Liver (tissue), 8 donors: ENCODE measurements at regions not wholly inside any gene's neighbourhood (a gene's known extent, or its start where the extent isn't known, plus 50 kb on each side); places are given as distances from the start of the nearest gene placed in this dataset.

Experiments used
- DNase-seq: peaks from one replicate; pipeline ENCODE4 v3.0.0-alpha.2; 2017; ENCODE audit warnings: low spot score
- H3K27ac ChIP-seq, 2 donors: one replicate each; pipeline ENCODE4 v1.7.0; 2013; ENCODE audit warnings: inconsistent platforms in 2 of 2, low read length in 2 of 2, control low read depth in 1 of 2, low read depth in 1 of 2, mild to moderate bottlenecking in 1 of 2
- H3K27me3 ChIP-seq, 4 donors: one replicate each; pipeline versions ENCODE4 v1.6.1 to v1.7.0; 2013; ENCODE audit warnings: low read length in 3 of 4, inconsistent platforms in 1 of 4, mild to moderate bottlenecking in 1 of 4, moderate library complexity in 1 of 4; ENCODE audit not compliant: control insufficient read depth in 4 of 4, insufficient read depth in 4 of 4
- H3K36me3 ChIP-seq, 4 donors: one replicate each; pipeline versions ENCODE4 v1.6.1 to v1.7.0; 2013; ENCODE audit warnings: low read length in 3 of 4, mild to moderate bottlenecking in 3 of 4, low read depth in 1 of 4, moderate library complexity in 1 of 4; ENCODE audit not compliant: control insufficient read depth in 4 of 4, insufficient read depth in 3 of 4
- H3K4me1 ChIP-seq, 4 donors: one replicate each; pipeline versions ENCODE4 v1.6.1 to v1.7.0; 2013; ENCODE audit warnings: low read length in 3 of 4, mild to moderate bottlenecking in 3 of 4, moderate library complexity in 1 of 4; ENCODE audit not compliant: control insufficient read depth in 4 of 4, insufficient read depth in 4 of 4
- H3K4me3 ChIP-seq, 3 donors: one replicate each; pipeline versions ENCODE4 v1.6.1 to v1.7.0; 2013; ENCODE audit warnings: low read length in 3 of 3, control low read depth in 1 of 3, low read depth in 1 of 3, mild to moderate bottlenecking in 1 of 3
- H3K9ac ChIP-seq, 2 donors: one replicate each; pipeline ENCODE4 v1.7.0; 2013; ENCODE audit warnings: low read length in 2 of 2, mild to moderate bottlenecking in 2 of 2, moderate library complexity in 2 of 2, control low read depth in 1 of 2, low read depth in 1 of 2
- H3K9me3 ChIP-seq, 4 donors: one replicate each; pipeline versions ENCODE4 v1.6.1 to v1.7.0; 2013; ENCODE audit warnings: low read length in 3 of 4; ENCODE audit not compliant: control insufficient read depth in 4 of 4
- ATF3 ChIP-seq: IDR thresholded peaks from 2 replicates; pipeline ENCODE4 v1.6.1; 2016; ENCODE audit warnings: antibody characterized with exemption
- CTCF ChIP-seq: fragments of 150-350 bp; IDR thresholded peaks from 2 replicates; pipeline ENCODE4 v1.5.1; 2017; ENCODE audit warnings: improper control_type of control experiment, low read depth, low read length; ENCODE audit not compliant: missing input control
- EGR1 ChIP-seq, 2 donors: IDR thresholded peaks; 2 replicates each; pipeline ENCODE4 v1.6.1; 2016 to 2018; ENCODE audit warnings: antibody characterized with exemption in 2 of 2, low read depth in 2 of 2
- FOXA1 ChIP-seq: IDR thresholded peaks from 2 replicates; pipeline ENCODE4 v1.6.1; 2016; ENCODE audit warnings: antibody characterized with exemption
- FOXA2 ChIP-seq: IDR thresholded peaks from 2 replicates; pipeline ENCODE4 v1.6.1; 2016; ENCODE audit warnings: antibody characterized with exemption
- GABPA ChIP-seq, 2 donors: IDR thresholded peaks in 1 of 2; conservative IDR thresholded peaks in 1 of 2; 2 replicates each; pipeline ENCODE4 v1.6.1; 2016; ENCODE audit warnings: antibody characterized with exemption in 2 of 2, mild to moderate bottlenecking in 1 of 2, moderate library complexity in 1 of 2
- HNF4A ChIP-seq, 2 donors: conservative IDR thresholded peaks; 2 replicates each; pipeline ENCODE4 v1.6.1; 2016; ENCODE audit warnings: antibody characterized with exemption in 2 of 2, mild to moderate bottlenecking in 2 of 2
- HNF4G ChIP-seq: IDR thresholded peaks from 2 replicates; pipeline ENCODE4 v1.6.1; 2016; ENCODE audit warnings: antibody characterized with exemption
- JUND ChIP-seq, 2 donors: IDR thresholded peaks; 2 replicates each; pipeline ENCODE4 v1.6.1; 2016; ENCODE audit warnings: antibody characterized with exemption in 2 of 2
- NR2F2 ChIP-seq: IDR thresholded peaks from 2 replicates; pipeline ENCODE4 v1.6.1; 2016; ENCODE audit warnings: antibody characterized with exemption
- RAD21 ChIP-seq, 2 donors: IDR thresholded peaks; 2 replicates each; pipeline ENCODE4 v1.6.1; 2016; ENCODE audit warnings: antibody characterized with exemption in 2 of 2, mild to moderate bottlenecking in 2 of 2
- RXRA ChIP-seq, 2 donors: IDR thresholded peaks; 2 replicates each; pipeline ENCODE4 v1.6.1; 2017 to 2018; ENCODE audit warnings: antibody characterized with exemption in 2 of 2, mild to moderate bottlenecking in 1 of 2
- SP1 ChIP-seq: IDR thresholded peaks from 2 replicates; pipeline ENCODE4 v1.6.1; 2018; ENCODE audit warnings: antibody characterized with exemption, mild to moderate bottlenecking
- TAF1 ChIP-seq: conservative IDR thresholded peaks from 2 replicates; pipeline ENCODE4 v1.6.1; 2016; ENCODE audit warnings: antibody characterized with exemption, mild to moderate bottlenecking
- YY1 ChIP-seq: IDR thresholded peaks from 2 replicates; pipeline ENCODE4 v1.6.1; 2016; ENCODE audit warnings: antibody characterized with exemption, mild to moderate bottlenecking
- WGBS: extraction: QIAGEN DNeasy Blood & Tissue Kit; methylation state at CpG from one replicate; pipeline ENCODE4 v1.1.7; 2013; 5-methylcytosine and 5-hydroxymethylcytosine counted together
- TF ChIP-seq, protein P1 (sequence below): IDR thresholded peaks from 2 replicates; pipeline ENCODE4 v1.6.1; 2016; ENCODE audit warnings: antibody characterized with exemption, mild to moderate bottlenecking
- TF ChIP-seq, protein P2 (sequence below): IDR thresholded peaks from 2 replicates; pipeline ENCODE4 v1.6.1; 2016; ENCODE audit warnings: antibody characterized with exemption
- TF ChIP-seq, protein P3 (sequence below): IDR thresholded peaks from 2 replicates; pipeline ENCODE4 v1.6.1; 2016; ENCODE audit warnings: antibody characterized with exemption
- donor health status: healthy.
- donor health status: healthy.
- donor health status: healthy.
- donor health status: healthy.
- donor health status: healthy.

- Histone ChIP-seq H3K4me1 (no peaks in the 10 kb centered on the region), H3K27me3 (peaks cover 0 to 4% (median 0%) of the 10 kb centered on the region in 4 donors), H3K27ac (no peak overlapping the region), H3K9me3 (peaks cover 0 to under 1% (median 0%) of the 10 kb centered on the region in 4 donors), H3K9ac (no peak overlapping the region), H3K4me3 (no peak overlapping the region), H3K36me3 (no peaks in the 10 kb centered on the region)
- TF ChIP-seq, protein P1, sequence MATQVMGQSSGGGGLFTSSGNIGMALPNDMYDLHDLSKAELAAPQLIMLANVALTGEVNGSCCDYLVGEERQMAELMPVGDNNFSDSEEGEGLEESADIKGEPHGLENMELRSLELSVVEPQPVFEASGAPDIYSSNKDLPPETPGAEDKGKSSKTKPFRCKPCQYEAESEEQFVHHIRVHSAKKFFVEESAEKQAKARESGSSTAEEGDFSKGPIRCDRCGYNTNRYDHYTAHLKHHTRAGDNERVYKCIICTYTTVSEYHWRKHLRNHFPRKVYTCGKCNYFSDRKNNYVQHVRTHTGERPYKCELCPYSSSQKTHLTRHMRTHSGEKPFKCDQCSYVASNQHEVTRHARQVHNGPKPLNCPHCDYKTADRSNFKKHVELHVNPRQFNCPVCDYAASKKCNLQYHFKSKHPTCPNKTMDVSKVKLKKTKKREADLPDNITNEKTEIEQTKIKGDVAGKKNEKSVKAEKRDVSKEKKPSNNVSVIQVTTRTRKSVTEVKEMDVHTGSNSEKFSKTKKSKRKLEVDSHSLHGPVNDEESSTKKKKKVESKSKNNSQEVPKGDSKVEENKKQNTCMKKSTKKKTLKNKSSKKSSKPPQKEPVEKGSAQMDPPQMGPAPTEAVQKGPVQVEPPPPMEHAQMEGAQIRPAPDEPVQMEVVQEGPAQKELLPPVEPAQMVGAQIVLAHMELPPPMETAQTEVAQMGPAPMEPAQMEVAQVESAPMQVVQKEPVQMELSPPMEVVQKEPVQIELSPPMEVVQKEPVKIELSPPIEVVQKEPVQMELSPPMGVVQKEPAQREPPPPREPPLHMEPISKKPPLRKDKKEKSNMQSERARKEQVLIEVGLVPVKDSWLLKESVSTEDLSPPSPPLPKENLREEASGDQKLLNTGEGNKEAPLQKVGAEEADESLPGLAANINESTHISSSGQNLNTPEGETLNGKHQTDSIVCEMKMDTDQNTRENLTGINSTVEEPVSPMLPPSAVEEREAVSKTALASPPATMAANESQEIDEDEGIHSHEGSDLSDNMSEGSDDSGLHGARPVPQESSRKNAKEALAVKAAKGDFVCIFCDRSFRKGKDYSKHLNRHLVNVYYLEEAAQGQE, result no peak
- TF ChIP-seq RXRA (IDR thresholded peaks at IDR 0.05), result no peak
- TF ChIP-seq ATF3, result no peak
- TF ChIP-seq TAF1, result no peak
- no peak for TF ChIP-seq NR2F2
- no peak for TF ChIP-seq EGR1 (IDR thresholded peaks at IDR 0.05; ENCODE audit: low read depth in 2 of 2)
- no peak for TF ChIP-seq RAD21 (IDR thresholded peaks at IDR 0.05)
- TF ChIP-seq GABPA (IDR thresholded peaks at IDR 0.05 in 1 of 2, conservative IDR thresholded peaks at IDR 0.05 in 1 of 2), result no peak
- no peak for TF ChIP-seq FOXA2
- no peak for TF ChIP-seq FOXA1
- no peak for TF ChIP-seq HNF4A (conservative IDR thresholded peaks at IDR 0.05)
- no peak for TF ChIP-seq SP1
- TF ChIP-seq, protein P2, sequence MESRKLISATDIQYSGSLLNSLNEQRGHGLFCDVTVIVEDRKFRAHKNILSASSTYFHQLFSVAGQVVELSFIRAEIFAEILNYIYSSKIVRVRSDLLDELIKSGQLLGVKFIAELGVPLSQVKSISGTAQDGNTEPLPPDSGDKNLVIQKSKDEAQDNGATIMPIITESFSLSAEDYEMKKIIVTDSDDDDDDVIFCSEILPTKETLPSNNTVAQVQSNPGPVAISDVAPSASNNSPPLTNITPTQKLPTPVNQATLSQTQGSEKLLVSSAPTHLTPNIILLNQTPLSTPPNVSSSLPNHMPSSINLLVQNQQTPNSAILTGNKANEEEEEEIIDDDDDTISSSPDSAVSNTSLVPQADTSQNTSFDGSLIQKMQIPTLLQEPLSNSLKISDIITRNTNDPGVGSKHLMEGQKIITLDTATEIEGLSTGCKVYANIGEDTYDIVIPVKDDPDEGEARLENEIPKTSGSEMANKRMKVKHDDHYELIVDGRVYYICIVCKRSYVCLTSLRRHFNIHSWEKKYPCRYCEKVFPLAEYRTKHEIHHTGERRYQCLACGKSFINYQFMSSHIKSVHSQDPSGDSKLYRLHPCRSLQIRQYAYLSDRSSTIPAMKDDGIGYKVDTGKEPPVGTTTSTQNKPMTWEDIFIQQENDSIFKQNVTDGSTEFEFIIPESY, result no peak
- no peak for TF ChIP-seq HNF4G
- TF ChIP-seq JUND (IDR thresholded peaks at IDR 0.05), result no peak
- TF ChIP-seq CTCF, result no peak
- TF ChIP-seq YY1, result no peak
- TF ChIP-seq, protein P3, sequence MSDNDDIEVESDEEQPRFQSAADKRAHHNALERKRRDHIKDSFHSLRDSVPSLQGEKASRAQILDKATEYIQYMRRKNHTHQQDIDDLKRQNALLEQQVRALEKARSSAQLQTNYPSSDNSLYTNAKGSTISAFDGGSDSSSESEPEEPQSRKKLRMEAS, result no peak
- DNase-seq, result no peak
- 81% methylated on average over 18 of the region's 18 CpGs for WGBS
These were observed 75.5 kb upstream of the SLCO4A1 start for GRCh38 chr20:62566771-62567170.
